ENCODE measurements at regions not wholly inside any gene's neighbourhood (a gene's known extent, or its start where the extent isn't known, plus 50 kb on each side); places are given as distances from the start of the nearest gene placed in this dataset.

- Histone ChIP-seq H3K4me2 (ENCODE audit: low read length) (no peak overlapping the region), H3K36me3 (ENCODE audit: insufficient read depth, low read length) (no peaks in the 10 kb centered on the region), H3K9me2 (ENCODE audit: insufficient read depth, low read length) (no peaks in the 10 kb centered on the region), H3K9ac (ENCODE audit: low read length) (no peak overlapping the region), H3K27me3 (ENCODE audit: insufficient read depth, low read depth, low read length) (no peaks in the 10 kb centered on the region), H4K20me1 (ENCODE audit: insufficient read depth) (no peaks in the 10 kb centered on the region), H2AFZ (ENCODE audit: low read depth, low read length) (no peak overlapping the region), H3K79me2 (replicated peaks; ENCODE audit: insufficient read depth, low read length) (no peaks in the 10 kb centered on the region), H3K4me3 (ENCODE audit: low read length) (no peak overlapping the region), H3F3A (ENCODE audit: insufficient read depth, low read length, poor library complexity, severe bottlenecking) (no peaks in the 10 kb centered on the region), H3K9me3 (ENCODE audit: low read length) (no peaks in the 10 kb centered on the region), H3K27ac (ENCODE audit: low read length) (no peak overlapping the region)
- TF ChIP-seq TAF1 (IDR thresholded peaks at IDR 0.05; ENCODE audit: low read depth) = no peak
- TF ChIP-seq EZH2 (IDR thresholded peaks at IDR 0.05; ENCODE audit: borderline replicate concordance, insufficient read depth, low read length, poor library complexity, severe bottlenecking) = no peak
- no peak for TF ChIP-seq RAD21 (conservative IDR thresholded peaks at IDR 0.05)
- TF ChIP-seq SMC3 (conservative IDR thresholded peaks at IDR 0.05; ENCODE audit: poor library complexity) = no peak
- no peak for TF ChIP-seq EP300 (conservative IDR thresholded peaks at IDR 0.05; ENCODE audit: poor library complexity, severe bottlenecking)
- TF ChIP-seq, protein P1, sequence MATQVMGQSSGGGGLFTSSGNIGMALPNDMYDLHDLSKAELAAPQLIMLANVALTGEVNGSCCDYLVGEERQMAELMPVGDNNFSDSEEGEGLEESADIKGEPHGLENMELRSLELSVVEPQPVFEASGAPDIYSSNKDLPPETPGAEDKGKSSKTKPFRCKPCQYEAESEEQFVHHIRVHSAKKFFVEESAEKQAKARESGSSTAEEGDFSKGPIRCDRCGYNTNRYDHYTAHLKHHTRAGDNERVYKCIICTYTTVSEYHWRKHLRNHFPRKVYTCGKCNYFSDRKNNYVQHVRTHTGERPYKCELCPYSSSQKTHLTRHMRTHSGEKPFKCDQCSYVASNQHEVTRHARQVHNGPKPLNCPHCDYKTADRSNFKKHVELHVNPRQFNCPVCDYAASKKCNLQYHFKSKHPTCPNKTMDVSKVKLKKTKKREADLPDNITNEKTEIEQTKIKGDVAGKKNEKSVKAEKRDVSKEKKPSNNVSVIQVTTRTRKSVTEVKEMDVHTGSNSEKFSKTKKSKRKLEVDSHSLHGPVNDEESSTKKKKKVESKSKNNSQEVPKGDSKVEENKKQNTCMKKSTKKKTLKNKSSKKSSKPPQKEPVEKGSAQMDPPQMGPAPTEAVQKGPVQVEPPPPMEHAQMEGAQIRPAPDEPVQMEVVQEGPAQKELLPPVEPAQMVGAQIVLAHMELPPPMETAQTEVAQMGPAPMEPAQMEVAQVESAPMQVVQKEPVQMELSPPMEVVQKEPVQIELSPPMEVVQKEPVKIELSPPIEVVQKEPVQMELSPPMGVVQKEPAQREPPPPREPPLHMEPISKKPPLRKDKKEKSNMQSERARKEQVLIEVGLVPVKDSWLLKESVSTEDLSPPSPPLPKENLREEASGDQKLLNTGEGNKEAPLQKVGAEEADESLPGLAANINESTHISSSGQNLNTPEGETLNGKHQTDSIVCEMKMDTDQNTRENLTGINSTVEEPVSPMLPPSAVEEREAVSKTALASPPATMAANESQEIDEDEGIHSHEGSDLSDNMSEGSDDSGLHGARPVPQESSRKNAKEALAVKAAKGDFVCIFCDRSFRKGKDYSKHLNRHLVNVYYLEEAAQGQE (IDR thresholded peaks at IDR 0.05; ENCODE audit: borderline replicate concordance) = no peak
- no peak for TF ChIP-seq POLR2AphosphoS5 (IDR thresholded peaks at IDR 0.05)
These were observed 338.0 kb upstream of the KIAA1217 start for GRCh38 chr10:23870651-23871610.

DNA sequence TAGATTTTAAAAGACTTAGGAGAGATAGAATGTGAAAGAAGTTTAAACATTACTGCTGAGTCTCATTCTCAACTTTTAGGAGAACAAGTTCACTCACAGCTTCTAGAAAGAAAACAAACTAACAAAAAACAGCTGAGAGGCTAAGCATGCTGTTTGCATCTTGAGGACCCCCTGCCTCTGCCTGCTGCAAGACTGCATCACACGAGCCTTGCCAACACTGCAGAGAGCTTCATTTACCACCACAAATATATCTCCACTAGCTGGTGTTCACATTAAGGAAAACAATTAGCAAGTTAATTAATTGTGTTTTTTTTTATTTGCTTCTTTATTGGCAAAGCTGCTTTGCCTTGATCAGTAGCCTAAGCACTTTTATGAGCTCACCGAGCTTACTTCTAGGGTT lies 336.6 kb upstream of the KIAA1217 start:
- Histone ChIP-seq H3K9ac (ENCODE audit: low read length) (no peak overlapping the region), H2AFZ (ENCODE audit: low read depth, low read length) (no peak overlapping the region), H3K27me3 (ENCODE audit: insufficient read depth, low read depth, low read length) (no peaks in the 10 kb centered on the region), H3K9me2 (ENCODE audit: insufficient read depth, low read length) (no peaks in the 10 kb centered on the region), H3K4me3 (ENCODE audit: low read length) (no peak overlapping the region), H4K20me1 (ENCODE audit: insufficient read depth) (no peaks in the 10 kb centered on the region), H3K36me3 (ENCODE audit: insufficient read depth, low read length) (no peaks in the 10 kb centered on the region), H3K4me2 (ENCODE audit: low read length) (no peak overlapping the region), H3K79me2 (replicated peaks; ENCODE audit: insufficient read depth, low read length) (no peaks in the 10 kb centered on the region), H3K27ac (ENCODE audit: low read length) (no peak overlapping the region), H3K9me3 (ENCODE audit: low read length) (no peaks in the 10 kb centered on the region), H3F3A (ENCODE audit: insufficient read depth, low read length, poor library complexity, severe bottlenecking) (no peaks in the 10 kb centered on the region)
- TF ChIP-seq SMC3 (conservative IDR thresholded peaks at IDR 0.05; ENCODE audit: poor library complexity) (no peak), EP300 (conservative IDR thresholded peaks at IDR 0.05; ENCODE audit: poor library complexity, severe bottlenecking) (no peak), TAF1 (IDR thresholded peaks at IDR 0.05; ENCODE audit: low read depth) (no peak), POLR2AphosphoS5 (IDR thresholded peaks at IDR 0.05) (no peak), MXI1 (conservative IDR thresholded peaks at IDR 0.05; ENCODE audit: poor library complexity, severe bottlenecking) (no peak), RAD21 (conservative IDR thresholded peaks at IDR 0.05) (no peak), EZH2 (IDR thresholded peaks at IDR 0.05; ENCODE audit: borderline replicate concordance, insufficient read depth, low read length, poor library complexity, severe bottlenecking) (no peak)
- TF ChIP-seq, protein P1 (IDR thresholded peaks at IDR 0.05; ENCODE audit: borderline replicate concordance) = no peak
- TF ChIP-seq, protein P2, sequence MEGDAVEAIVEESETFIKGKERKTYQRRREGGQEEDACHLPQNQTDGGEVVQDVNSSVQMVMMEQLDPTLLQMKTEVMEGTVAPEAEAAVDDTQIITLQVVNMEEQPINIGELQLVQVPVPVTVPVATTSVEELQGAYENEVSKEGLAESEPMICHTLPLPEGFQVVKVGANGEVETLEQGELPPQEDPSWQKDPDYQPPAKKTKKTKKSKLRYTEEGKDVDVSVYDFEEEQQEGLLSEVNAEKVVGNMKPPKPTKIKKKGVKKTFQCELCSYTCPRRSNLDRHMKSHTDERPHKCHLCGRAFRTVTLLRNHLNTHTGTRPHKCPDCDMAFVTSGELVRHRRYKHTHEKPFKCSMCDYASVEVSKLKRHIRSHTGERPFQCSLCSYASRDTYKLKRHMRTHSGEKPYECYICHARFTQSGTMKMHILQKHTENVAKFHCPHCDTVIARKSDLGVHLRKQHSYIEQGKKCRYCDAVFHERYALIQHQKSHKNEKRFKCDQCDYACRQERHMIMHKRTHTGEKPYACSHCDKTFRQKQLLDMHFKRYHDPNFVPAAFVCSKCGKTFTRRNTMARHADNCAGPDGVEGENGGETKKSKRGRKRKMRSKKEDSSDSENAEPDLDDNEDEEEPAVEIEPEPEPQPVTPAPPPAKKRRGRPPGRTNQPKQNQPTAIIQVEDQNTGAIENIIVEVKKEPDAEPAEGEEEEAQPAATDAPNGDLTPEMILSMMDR (IDR thresholded peaks at IDR 0.05; ENCODE audit: poor library complexity, severe bottlenecking) = no peak

Data from neural cell (in vitro differentiated cells).